PFSK-1 (cell line): ENCODE measurements at regions not wholly inside any gene's neighbourhood (a gene's known extent, or its start where the extent isn't known, plus 50 kb on each side); places are given as distances from the start of the nearest gene placed in this dataset.

ENCODE experiments used
- FOXP2 ChIP-seq: optimal IDR thresholded peaks from 2 replicates; pipeline ENCODE3; 2011; ENCODE audit warnings: borderline replicate concordance, control low read depth, inconsistent platforms; ENCODE audit not compliant: insufficient read depth; ENCODE audit errors: extremely low read length, extremely low read depth
- POLR2AphosphoS5 ChIP-seq: IDR thresholded peaks from 2 replicates; pipeline ENCODE4 v1.6.1; 2012; ENCODE audit warnings: low read depth, mild to moderate bottlenecking, control low read depth, low read length, moderate library complexity
- SIN3A ChIP-seq: IDR thresholded peaks from 2 replicates; pipeline ENCODE4 v1.6.1; 2012; ENCODE audit warnings: mild to moderate bottlenecking, low read length, moderate library complexity, borderline replicate concordance; ENCODE audit not compliant: insufficient read depth
- TAF1 ChIP-seq: IDR thresholded peaks from 2 replicates; pipeline ENCODE4 v1.6.1; 2012; ENCODE audit warnings: low read length, control low read depth, borderline replicate concordance; ENCODE audit not compliant: insufficient read depth
- TF ChIP-seq, protein P1 (sequence below), 2 experiments: IDR thresholded peaks; 2 replicates each; pipeline versions ENCODE4 v1.6.1 to v1.8.0; 2011 to 2012; ENCODE audit warnings: low read depth in 2 of 2, low read length in 2 of 2, control low read depth in 1 of 2, inconsistent platforms in 1 of 2, mild to moderate bottlenecking in 1 of 2, moderate library complexity in 1 of 2; ENCODE audit not compliant: insufficient read depth in 1 of 2

DNA sequence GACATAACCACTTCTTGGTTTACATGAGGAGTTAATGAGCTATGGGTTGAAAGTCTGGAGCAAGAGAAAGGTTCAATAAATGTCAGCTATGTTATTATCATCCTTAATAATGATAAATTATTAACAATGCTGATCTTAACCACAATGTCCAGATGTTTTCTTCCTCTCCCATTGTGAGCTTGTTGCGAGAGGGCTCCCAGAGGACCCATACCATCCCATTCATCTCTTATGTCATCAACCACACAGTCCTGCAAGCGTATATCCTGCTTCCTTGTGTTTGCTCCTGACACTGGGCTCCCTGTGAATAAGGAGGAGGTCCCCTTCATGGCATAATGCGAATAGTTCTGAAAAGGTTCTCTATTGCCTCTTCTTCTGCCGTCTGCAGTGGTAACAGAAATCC is 266.8 kb downstream of the TLE3 start:
- TF ChIP-seq TAF1 (no peak), POLR2AphosphoS5 (no peak), SIN3A (no peak)

DNA sequence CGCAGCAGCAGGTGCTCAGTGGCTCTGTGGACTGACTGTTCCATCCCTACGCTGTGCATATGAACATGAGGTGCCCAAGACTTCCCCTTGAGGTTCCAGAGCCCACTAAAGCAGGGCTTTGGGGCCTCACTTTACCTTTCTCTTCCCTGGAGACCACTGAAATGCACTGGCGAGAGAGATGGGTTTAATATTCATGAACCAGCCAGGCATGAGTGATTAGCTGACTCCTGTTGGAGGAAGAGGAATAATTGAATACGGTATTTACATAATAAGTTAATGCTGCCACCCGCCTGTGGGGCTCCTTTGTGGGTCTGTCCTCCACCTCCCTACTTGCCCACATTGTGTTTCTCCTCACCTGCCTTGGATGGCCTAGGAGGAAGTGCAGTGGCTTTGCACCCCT is 263.4 kb downstream of the TLE3 start:
- TF ChIP-seq, protein P1, sequence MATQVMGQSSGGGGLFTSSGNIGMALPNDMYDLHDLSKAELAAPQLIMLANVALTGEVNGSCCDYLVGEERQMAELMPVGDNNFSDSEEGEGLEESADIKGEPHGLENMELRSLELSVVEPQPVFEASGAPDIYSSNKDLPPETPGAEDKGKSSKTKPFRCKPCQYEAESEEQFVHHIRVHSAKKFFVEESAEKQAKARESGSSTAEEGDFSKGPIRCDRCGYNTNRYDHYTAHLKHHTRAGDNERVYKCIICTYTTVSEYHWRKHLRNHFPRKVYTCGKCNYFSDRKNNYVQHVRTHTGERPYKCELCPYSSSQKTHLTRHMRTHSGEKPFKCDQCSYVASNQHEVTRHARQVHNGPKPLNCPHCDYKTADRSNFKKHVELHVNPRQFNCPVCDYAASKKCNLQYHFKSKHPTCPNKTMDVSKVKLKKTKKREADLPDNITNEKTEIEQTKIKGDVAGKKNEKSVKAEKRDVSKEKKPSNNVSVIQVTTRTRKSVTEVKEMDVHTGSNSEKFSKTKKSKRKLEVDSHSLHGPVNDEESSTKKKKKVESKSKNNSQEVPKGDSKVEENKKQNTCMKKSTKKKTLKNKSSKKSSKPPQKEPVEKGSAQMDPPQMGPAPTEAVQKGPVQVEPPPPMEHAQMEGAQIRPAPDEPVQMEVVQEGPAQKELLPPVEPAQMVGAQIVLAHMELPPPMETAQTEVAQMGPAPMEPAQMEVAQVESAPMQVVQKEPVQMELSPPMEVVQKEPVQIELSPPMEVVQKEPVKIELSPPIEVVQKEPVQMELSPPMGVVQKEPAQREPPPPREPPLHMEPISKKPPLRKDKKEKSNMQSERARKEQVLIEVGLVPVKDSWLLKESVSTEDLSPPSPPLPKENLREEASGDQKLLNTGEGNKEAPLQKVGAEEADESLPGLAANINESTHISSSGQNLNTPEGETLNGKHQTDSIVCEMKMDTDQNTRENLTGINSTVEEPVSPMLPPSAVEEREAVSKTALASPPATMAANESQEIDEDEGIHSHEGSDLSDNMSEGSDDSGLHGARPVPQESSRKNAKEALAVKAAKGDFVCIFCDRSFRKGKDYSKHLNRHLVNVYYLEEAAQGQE (IDR thresholded peaks at IDR 0.05; ENCODE audit: insufficient read depth in 1 of 2, low read depth in 2 of 2, low read length in 2 of 2) = no peak
- TF ChIP-seq SIN3A (no peak), TAF1 (no peak), POLR2AphosphoS5 (no peak), FOXP2 (no peak)

DNA sequence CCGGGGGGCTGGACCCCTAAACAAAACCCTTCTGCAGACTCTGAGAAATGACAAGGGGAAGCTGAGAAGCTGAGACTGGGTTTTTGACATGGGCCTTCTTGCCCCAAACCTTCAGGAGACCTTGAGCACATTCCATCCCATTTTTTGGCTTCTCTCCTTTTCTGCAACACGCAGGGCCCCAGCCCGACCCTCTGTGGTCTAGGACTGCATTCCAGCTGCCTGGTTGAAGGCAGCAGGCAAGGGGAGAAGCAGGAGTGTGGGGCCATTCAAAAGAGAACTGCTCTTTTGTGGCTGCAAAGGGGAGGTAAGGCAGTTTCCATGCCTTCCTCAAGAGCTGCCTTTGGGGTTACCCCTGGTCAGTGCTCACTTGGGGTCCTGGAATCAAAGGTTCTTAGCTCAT is 263.0 kb downstream of the TLE3 start:
- TF ChIP-seq POLR2AphosphoS5 (no peak), TAF1 (no peak), FOXP2 (no peak), SIN3A (no peak)
- TF ChIP-seq, protein P1 (IDR thresholded peaks at IDR 0.05; ENCODE audit: insufficient read depth in 1 of 2, low read depth in 2 of 2, low read length in 2 of 2) = no peak

DNA sequence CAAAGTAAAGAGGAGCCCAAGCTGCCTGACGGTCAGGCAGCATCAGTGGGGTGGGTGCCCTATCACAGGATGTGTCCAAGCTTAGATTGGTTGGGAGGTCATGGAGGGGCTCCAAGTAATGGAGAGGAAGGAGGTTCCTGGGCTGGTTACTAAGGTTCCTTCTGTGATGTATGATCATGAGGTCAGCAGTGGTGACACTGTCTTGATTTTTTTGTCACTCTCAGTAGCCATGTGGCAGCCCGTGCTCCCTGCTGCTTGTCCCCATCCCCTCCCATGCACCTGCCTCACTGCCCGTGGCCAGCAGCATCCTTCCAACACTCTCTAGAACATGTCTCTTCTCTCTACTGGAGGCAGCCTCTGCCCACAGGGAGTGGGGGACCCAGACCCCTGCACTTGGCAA is 261.7 kb downstream of the TLE3 start:
- TF ChIP-seq POLR2AphosphoS5 = no peak
- no peak for TF ChIP-seq FOXP2

DNA sequence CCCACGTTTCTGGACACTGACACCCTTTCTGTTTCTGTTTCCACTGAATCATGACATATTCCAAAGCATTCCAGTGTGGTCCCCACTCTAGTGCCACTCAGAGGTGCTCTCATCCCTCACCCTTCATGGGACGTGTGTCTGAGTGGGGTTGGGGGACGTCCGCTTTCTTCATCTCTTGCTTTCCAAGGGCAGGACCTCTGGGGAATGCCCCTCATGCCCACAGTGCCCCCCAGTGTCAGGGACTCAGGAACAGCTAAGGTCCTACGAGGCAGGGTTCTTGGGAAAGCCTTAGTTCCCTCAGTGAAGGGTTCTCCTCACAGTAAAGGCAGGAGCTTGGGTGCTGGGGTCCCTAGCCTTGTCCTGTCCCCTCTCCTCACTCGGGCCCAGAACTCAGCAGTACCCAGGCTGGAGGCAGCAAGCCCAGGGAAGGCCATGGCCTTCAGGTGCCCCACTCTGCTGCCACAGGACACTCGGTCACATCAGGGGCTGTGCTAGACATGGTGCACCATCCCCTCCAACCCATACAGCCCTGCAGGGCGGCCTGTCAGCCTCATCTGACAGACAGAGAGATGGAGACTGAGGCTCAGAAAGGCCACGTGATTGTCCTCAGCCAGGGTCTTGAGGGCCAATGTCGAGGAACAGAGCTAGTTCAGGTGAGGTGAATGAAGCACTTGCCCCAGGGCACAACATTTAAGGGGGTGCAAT is 261.0 kb downstream of the TLE3 start:
- TF ChIP-seq POLR2AphosphoS5 (no peak), TAF1 (no peak), SIN3A (no peak), FOXP2 (no peak)
- TF ChIP-seq, protein P1 (IDR thresholded peaks at IDR 0.05; ENCODE audit: insufficient read depth in 1 of 2, low read depth in 2 of 2, low read length in 2 of 2) = no peak

DNA sequence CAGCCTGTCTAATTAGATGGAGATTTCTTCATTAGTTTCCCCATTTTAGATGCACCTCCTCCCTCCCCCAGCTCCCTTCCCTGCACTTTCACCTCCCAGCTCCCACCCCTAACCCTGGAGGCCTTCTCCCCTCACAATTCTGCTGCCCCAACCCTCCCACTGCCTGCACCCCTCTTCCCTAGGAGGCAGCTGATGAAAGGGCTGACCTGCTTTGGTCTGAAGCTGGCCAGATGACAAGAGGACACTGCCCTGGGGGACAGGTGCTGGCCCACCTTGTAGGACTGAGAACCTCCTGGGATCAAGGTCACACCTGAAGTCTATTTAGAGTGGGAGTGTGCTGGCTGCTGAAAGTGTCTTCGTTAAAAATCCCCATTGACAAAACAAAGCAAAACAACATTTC is 259.4 kb downstream of the TLE3 start:
- TF ChIP-seq FOXP2 (no peak), TAF1 (no peak), SIN3A (no peak), POLR2AphosphoS5 (no peak)
- TF ChIP-seq, protein P1 (IDR thresholded peaks at IDR 0.05; ENCODE audit: insufficient read depth in 1 of 2, low read depth in 2 of 2, low read length in 2 of 2) = no peak
